ENCODE measurements at regions not wholly inside any gene's neighbourhood (a gene's known extent, or its start where the extent isn't known, plus 50 kb on each side); places are given as distances from the start of the nearest gene placed in this dataset.

- Histone ChIP-seq H3K4me3 (ENCODE audit: low read depth in 1 of 3, low read length in 3 of 3) (no peak overlapping the region), H3K9ac (ENCODE audit: low read depth in 1 of 2, low read length in 2 of 2) (no peak overlapping the region), H3K9me3 (ENCODE audit: control insufficient read depth in 4 of 4, low read length in 3 of 4) (no peaks in the 10 kb centered on the region), H3K27me3 (ENCODE audit: control insufficient read depth in 4 of 4, insufficient read depth in 4 of 4, low read length in 3 of 4) (peaks cover 0 to 6% (median 0%) of the 10 kb centered on the region in 4 donors), H3K36me3 (ENCODE audit: control insufficient read depth in 4 of 4, insufficient read depth in 3 of 4, low read depth in 1 of 4, low read length in 3 of 4) (no peaks in the 10 kb centered on the region), H3K4me1 (ENCODE audit: control insufficient read depth in 4 of 4, insufficient read depth in 4 of 4, low read length in 3 of 4) (no peaks in the 10 kb centered on the region), H3K27ac (ENCODE audit: low read depth in 1 of 2, low read length in 2 of 2) (no peak overlapping the region)
- no peak for TF ChIP-seq TAF1 (conservative IDR thresholded peaks at IDR 0.05)
- no peak for TF ChIP-seq RXRA (IDR thresholded peaks at IDR 0.05)
- TF ChIP-seq GABPA (IDR thresholded peaks at IDR 0.05 in 1 of 2, conservative IDR thresholded peaks at IDR 0.05 in 1 of 2): no peak
- no peak for TF ChIP-seq ZBTB33 (IDR thresholded peaks at IDR 0.05)
- TF ChIP-seq FOXA1 (IDR thresholded peaks at IDR 0.05): no peak
- TF ChIP-seq, protein P1, sequence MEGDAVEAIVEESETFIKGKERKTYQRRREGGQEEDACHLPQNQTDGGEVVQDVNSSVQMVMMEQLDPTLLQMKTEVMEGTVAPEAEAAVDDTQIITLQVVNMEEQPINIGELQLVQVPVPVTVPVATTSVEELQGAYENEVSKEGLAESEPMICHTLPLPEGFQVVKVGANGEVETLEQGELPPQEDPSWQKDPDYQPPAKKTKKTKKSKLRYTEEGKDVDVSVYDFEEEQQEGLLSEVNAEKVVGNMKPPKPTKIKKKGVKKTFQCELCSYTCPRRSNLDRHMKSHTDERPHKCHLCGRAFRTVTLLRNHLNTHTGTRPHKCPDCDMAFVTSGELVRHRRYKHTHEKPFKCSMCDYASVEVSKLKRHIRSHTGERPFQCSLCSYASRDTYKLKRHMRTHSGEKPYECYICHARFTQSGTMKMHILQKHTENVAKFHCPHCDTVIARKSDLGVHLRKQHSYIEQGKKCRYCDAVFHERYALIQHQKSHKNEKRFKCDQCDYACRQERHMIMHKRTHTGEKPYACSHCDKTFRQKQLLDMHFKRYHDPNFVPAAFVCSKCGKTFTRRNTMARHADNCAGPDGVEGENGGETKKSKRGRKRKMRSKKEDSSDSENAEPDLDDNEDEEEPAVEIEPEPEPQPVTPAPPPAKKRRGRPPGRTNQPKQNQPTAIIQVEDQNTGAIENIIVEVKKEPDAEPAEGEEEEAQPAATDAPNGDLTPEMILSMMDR (IDR thresholded peaks at IDR 0.05; ENCODE audit: low read depth, low read length, missing input control): no peak
- TF ChIP-seq SP1 (IDR thresholded peaks at IDR 0.05): no peak
- no peak for TF ChIP-seq HNF4A (conservative IDR thresholded peaks at IDR 0.05)
- TF ChIP-seq, protein P2, sequence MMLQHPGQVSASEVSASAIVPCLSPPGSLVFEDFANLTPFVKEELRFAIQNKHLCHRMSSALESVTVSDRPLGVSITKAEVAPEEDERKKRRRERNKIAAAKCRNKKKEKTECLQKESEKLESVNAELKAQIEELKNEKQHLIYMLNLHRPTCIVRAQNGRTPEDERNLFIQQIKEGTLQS (IDR thresholded peaks at IDR 0.05): no peak
- no peak for TF ChIP-seq NR2F2 (IDR thresholded peaks at IDR 0.05)
- no peak for TF ChIP-seq EGR1 (IDR thresholded peaks at IDR 0.05; ENCODE audit: low read depth in 2 of 2)
- no peak for TF ChIP-seq YY1 (IDR thresholded peaks at IDR 0.05)
- 53% methylated on average over 3 of the region's 3 CpGs for WGBS
- DNase-seq (ENCODE audit: low spot score): no peak
These were observed 80.8 kb upstream of the SMIM30 start for GRCh38 chr7:113199136-113199535.

DNA sequence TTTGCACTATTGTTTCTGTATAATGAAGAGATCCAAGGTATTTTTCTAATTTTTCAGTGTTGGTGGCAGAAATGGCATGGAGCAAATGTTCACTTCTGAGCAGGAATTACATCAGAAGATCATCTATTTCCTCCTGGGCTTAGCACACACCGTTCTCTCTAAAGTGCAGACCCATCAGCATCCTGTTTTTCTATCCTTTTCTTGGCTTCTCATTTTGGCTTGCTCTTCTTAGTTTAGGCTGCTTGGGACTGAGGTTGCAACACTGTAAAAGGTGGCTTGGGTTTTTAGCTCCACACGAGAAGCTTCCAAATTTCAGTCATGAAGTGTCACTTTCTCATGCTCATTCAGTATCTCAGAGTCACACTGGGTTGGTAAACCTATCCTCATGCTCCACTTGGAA is 79.9 kb upstream of the SMIM30 start:
- Histone ChIP-seq H3K4me3 (ENCODE audit: low read depth in 1 of 3, low read length in 3 of 3) (no peak overlapping the region), H3K4me1 (ENCODE audit: control insufficient read depth in 4 of 4, insufficient read depth in 4 of 4, low read length in 3 of 4) (no peaks in the 10 kb centered on the region), H3K27me3 (ENCODE audit: control insufficient read depth in 4 of 4, insufficient read depth in 4 of 4, low read length in 3 of 4) (peaks cover 0 to 2% (median 0%) of the 10 kb centered on the region in 4 donors), H3K9ac (ENCODE audit: low read depth in 1 of 2, low read length in 2 of 2) (no peak overlapping the region), H3K9me3 (ENCODE audit: control insufficient read depth in 4 of 4, low read length in 3 of 4) (no peaks in the 10 kb centered on the region), H3K36me3 (ENCODE audit: control insufficient read depth in 4 of 4, insufficient read depth in 3 of 4, low read depth in 1 of 4, low read length in 3 of 4) (no peaks in the 10 kb centered on the region), H3K27ac (ENCODE audit: low read depth in 1 of 2, low read length in 2 of 2) (no peak overlapping the region)
- 32% methylated on average over 2 of the region's 2 CpGs for WGBS
- no peak for DNase-seq (ENCODE audit: low spot score)
- no peak for TF ChIP-seq HNF4A (conservative IDR thresholded peaks at IDR 0.05)
- TF ChIP-seq RAD21 (IDR thresholded peaks at IDR 0.05): no peak
- no peak for TF ChIP-seq YY1 (IDR thresholded peaks at IDR 0.05)
- no peak for TF ChIP-seq RXRA (IDR thresholded peaks at IDR 0.05)
- TF ChIP-seq ZBTB33 (IDR thresholded peaks at IDR 0.05): no peak
- TF ChIP-seq, protein P1 (IDR thresholded peaks at IDR 0.05; ENCODE audit: low read depth, low read length, missing input control): no peak
- no peak for TF ChIP-seq EGR1 (IDR thresholded peaks at IDR 0.05; ENCODE audit: low read depth in 2 of 2)
- no peak for TF ChIP-seq GABPA (IDR thresholded peaks at IDR 0.05 in 1 of 2, conservative IDR thresholded peaks at IDR 0.05 in 1 of 2)
- no peak for TF ChIP-seq HNF4G (IDR thresholded peaks at IDR 0.05)
- TF ChIP-seq NR2F2 (IDR thresholded peaks at IDR 0.05): no peak
- TF ChIP-seq, protein P2 (IDR thresholded peaks at IDR 0.05): no peak
- no peak for TF ChIP-seq SP1 (IDR thresholded peaks at IDR 0.05)
- TF ChIP-seq FOXA2 (IDR thresholded peaks at IDR 0.05): no peak
- no peak for TF ChIP-seq TAF1 (conservative IDR thresholded peaks at IDR 0.05)
- TF ChIP-seq, protein P3, sequence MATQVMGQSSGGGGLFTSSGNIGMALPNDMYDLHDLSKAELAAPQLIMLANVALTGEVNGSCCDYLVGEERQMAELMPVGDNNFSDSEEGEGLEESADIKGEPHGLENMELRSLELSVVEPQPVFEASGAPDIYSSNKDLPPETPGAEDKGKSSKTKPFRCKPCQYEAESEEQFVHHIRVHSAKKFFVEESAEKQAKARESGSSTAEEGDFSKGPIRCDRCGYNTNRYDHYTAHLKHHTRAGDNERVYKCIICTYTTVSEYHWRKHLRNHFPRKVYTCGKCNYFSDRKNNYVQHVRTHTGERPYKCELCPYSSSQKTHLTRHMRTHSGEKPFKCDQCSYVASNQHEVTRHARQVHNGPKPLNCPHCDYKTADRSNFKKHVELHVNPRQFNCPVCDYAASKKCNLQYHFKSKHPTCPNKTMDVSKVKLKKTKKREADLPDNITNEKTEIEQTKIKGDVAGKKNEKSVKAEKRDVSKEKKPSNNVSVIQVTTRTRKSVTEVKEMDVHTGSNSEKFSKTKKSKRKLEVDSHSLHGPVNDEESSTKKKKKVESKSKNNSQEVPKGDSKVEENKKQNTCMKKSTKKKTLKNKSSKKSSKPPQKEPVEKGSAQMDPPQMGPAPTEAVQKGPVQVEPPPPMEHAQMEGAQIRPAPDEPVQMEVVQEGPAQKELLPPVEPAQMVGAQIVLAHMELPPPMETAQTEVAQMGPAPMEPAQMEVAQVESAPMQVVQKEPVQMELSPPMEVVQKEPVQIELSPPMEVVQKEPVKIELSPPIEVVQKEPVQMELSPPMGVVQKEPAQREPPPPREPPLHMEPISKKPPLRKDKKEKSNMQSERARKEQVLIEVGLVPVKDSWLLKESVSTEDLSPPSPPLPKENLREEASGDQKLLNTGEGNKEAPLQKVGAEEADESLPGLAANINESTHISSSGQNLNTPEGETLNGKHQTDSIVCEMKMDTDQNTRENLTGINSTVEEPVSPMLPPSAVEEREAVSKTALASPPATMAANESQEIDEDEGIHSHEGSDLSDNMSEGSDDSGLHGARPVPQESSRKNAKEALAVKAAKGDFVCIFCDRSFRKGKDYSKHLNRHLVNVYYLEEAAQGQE (IDR thresholded peaks at IDR 0.05): no peak
- no peak for TF ChIP-seq FOXA1 (IDR thresholded peaks at IDR 0.05)

All from liver (tissue), 8 donors.